ENCODE measurements at regions not wholly inside any gene's neighbourhood (a gene's known extent, or its start where the extent isn't known, plus 50 kb on each side); places are given as distances from the start of the nearest gene placed in this dataset.

DNA sequence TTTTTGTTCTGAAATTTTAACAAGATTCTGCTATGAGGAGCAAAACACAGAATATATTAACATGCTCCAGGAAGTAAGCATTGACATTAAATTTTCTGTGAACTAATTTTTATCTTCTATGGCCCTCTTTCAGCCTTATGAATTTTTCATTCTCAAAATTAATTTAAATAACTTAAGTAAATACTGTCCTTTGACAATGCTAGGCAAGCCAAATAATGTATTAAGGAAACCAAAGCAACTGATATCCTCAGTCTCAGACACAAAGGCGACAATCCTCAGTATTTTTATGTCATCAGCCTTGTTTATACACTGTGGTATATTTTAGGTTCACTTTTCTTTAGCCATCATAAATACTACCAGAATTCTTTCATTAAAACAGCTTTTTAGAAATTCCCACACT lies 159.8 kb downstream of the CGGBP1 start:
- TF ChIP-seq, protein P1, sequence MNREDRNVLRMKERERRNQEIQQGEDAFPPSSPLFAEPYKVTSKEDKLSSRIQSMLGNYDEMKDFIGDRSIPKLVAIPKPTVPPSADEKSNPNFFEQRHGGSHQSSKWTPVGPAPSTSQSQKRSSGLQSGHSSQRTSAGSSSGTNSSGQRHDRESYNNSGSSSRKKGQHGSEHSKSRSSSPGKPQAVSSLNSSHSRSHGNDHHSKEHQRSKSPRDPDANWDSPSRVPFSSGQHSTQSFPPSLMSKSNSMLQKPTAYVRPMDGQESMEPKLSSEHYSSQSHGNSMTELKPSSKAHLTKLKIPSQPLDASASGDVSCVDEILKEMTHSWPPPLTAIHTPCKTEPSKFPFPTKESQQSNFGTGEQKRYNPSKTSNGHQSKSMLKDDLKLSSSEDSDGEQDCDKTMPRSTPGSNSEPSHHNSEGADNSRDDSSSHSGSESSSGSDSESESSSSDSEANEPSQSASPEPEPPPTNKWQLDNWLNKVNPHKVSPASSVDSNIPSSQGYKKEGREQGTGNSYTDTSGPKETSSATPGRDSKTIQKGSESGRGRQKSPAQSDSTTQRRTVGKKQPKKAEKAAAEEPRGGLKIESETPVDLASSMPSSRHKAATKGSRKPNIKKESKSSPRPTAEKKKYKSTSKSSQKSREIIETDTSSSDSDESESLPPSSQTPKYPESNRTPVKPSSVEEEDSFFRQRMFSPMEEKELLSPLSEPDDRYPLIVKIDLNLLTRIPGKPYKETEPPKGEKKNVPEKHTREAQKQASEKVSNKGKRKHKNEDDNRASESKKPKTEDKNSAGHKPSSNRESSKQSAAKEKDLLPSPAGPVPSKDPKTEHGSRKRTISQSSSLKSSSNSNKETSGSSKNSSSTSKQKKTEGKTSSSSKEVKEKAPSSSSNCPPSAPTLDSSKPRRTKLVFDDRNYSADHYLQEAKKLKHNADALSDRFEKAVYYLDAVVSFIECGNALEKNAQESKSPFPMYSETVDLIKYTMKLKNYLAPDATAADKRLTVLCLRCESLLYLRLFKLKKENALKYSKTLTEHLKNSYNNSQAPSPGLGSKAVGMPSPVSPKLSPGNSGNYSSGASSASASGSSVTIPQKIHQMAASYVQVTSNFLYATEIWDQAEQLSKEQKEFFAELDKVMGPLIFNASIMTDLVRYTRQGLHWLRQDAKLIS (CRISPR knock-in tag; IDR thresholded peaks at IDR 0.05) = no peak
- TF ChIP-seq YBX1 (IDR thresholded peaks at IDR 0.05) (no peak), FOXJ2 (tag; IDR thresholded peaks at IDR 0.05) (no peak), EP300 (IDR thresholded peaks at IDR 0.05; ENCODE audit: low read length) (no peak), U2AF1 (optimal IDR thresholded peaks at IDR 0.05; ENCODE audit: low read depth, low read length) (no peak), ZNF121 (CRISPR knock-in tag; conservative IDR thresholded peaks at IDR 0.05) (no peak), ARNT (IDR thresholded peaks at IDR 0.05) (no peak), MEF2A (IDR thresholded peaks at IDR 0.05; ENCODE audit: control insufficient read depth, low read depth, low read length) (no peak)
- TF ChIP-seq, protein P2, sequence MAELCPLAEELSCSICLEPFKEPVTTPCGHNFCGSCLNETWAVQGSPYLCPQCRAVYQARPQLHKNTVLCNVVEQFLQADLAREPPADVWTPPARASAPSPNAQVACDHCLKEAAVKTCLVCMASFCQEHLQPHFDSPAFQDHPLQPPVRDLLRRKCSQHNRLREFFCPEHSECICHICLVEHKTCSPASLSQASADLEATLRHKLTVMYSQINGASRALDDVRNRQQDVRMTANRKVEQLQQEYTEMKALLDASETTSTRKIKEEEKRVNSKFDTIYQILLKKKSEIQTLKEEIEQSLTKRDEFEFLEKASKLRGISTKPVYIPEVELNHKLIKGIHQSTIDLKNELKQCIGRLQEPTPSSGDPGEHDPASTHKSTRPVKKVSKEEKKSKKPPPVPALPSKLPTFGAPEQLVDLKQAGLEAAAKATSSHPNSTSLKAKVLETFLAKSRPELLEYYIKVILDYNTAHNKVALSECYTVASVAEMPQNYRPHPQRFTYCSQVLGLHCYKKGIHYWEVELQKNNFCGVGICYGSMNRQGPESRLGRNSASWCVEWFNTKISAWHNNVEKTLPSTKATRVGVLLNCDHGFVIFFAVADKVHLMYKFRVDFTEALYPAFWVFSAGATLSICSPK (IDR thresholded peaks at IDR 0.05; ENCODE audit: borderline replicate concordance) = no peak
- TF ChIP-seq, protein P3, sequence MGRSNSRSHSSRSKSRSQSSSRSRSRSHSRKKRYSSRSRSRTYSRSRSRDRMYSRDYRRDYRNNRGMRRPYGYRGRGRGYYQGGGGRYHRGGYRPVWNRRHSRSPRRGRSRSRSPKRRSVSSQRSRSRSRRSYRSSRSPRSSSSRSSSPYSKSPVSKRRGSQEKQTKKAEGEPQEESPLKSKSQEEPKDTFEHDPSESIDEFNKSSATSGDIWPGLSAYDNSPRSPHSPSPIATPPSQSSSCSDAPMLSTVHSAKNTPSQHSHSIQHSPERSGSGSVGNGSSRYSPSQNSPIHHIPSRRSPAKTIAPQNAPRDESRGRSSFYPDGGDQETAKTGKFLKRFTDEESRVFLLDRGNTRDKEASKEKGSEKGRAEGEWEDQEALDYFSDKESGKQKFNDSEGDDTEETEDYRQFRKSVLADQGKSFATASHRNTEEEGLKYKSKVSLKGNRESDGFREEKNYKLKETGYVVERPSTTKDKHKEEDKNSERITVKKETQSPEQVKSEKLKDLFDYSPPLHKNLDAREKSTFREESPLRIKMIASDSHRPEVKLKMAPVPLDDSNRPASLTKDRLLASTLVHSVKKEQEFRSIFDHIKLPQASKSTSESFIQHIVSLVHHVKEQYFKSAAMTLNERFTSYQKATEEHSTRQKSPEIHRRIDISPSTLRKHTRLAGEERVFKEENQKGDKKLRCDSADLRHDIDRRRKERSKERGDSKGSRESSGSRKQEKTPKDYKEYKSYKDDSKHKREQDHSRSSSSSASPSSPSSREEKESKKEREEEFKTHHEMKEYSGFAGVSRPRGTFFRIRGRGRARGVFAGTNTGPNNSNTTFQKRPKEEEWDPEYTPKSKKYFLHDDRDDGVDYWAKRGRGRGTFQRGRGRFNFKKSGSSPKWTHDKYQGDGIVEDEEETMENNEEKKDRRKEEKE (IDR thresholded peaks at IDR 0.05; ENCODE audit: borderline replicate concordance in 1 of 2, control insufficient read depth in 1 of 2, low read depth in 2 of 2, low read length in 1 of 2) = no peak
- TF ChIP-seq, protein P4, sequence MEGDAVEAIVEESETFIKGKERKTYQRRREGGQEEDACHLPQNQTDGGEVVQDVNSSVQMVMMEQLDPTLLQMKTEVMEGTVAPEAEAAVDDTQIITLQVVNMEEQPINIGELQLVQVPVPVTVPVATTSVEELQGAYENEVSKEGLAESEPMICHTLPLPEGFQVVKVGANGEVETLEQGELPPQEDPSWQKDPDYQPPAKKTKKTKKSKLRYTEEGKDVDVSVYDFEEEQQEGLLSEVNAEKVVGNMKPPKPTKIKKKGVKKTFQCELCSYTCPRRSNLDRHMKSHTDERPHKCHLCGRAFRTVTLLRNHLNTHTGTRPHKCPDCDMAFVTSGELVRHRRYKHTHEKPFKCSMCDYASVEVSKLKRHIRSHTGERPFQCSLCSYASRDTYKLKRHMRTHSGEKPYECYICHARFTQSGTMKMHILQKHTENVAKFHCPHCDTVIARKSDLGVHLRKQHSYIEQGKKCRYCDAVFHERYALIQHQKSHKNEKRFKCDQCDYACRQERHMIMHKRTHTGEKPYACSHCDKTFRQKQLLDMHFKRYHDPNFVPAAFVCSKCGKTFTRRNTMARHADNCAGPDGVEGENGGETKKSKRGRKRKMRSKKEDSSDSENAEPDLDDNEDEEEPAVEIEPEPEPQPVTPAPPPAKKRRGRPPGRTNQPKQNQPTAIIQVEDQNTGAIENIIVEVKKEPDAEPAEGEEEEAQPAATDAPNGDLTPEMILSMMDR (IDR thresholded peaks at IDR 0.05 in 2 of 3, conservative IDR thresholded peaks at IDR 0.05 in 1 of 3; ENCODE audit: insufficient read depth in 2 of 3, low read depth in 1 of 3, low read length in 3 of 3) = no peak
